ENCODE measurements at regions not wholly inside any gene's neighbourhood (a gene's known extent, or its start where the extent isn't known, plus 50 kb on each side); places are given as distances from the start of the nearest gene placed in this dataset.
A peak's percentile ranks its signal among the peaks of the same experiment; 100 is the strongest.
"Not testable (repeated sequence)": the region's sequence is repeated elsewhere in the genome, so short reads cannot be mapped to it uniquely, and the experiment has no call there.

DNA sequence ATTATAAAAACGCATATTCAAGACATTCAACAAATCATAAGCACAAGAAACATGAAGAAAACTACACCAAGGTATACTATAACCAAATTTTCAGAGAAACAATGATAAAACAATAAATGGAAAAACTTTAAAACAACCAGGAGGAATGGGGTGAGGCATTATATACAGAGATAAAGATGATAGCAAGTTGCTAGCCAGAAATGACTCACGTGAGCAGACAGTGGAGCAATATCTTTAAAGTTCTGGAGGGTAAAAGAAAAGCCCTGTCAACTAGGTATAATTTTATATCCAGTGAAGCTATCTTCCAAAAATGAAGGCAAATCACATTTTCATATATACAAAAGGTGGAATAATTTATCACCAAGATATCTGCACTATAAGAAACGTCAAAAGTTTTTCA is 97.8 kb upstream of the PCED1B start:
- TF ChIP-seq, protein P1, sequence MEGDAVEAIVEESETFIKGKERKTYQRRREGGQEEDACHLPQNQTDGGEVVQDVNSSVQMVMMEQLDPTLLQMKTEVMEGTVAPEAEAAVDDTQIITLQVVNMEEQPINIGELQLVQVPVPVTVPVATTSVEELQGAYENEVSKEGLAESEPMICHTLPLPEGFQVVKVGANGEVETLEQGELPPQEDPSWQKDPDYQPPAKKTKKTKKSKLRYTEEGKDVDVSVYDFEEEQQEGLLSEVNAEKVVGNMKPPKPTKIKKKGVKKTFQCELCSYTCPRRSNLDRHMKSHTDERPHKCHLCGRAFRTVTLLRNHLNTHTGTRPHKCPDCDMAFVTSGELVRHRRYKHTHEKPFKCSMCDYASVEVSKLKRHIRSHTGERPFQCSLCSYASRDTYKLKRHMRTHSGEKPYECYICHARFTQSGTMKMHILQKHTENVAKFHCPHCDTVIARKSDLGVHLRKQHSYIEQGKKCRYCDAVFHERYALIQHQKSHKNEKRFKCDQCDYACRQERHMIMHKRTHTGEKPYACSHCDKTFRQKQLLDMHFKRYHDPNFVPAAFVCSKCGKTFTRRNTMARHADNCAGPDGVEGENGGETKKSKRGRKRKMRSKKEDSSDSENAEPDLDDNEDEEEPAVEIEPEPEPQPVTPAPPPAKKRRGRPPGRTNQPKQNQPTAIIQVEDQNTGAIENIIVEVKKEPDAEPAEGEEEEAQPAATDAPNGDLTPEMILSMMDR (IDR thresholded peaks at IDR 0.05), result no peak
- intact Hi-C loops (cut with DNase I), result no loop called here
- no peak overlapping the region for H3K27ac ChIP-seq
- H3K4me1 ChIP-seq, result no peaks in the 10 kb centered on the region
- H3K27me3 ChIP-seq, result no peaks in the 10 kb centered on the region
- H3K36me3 ChIP-seq, result no peaks in the 10 kb centered on the region
- H3K9me3 ChIP-seq, result no peaks in the 10 kb centered on the region
- no peak for DNase-seq (ENCODE audit: low spot score in 2 of 2)
- no peak overlapping the region for H3K4me3 ChIP-seq

DNA sequence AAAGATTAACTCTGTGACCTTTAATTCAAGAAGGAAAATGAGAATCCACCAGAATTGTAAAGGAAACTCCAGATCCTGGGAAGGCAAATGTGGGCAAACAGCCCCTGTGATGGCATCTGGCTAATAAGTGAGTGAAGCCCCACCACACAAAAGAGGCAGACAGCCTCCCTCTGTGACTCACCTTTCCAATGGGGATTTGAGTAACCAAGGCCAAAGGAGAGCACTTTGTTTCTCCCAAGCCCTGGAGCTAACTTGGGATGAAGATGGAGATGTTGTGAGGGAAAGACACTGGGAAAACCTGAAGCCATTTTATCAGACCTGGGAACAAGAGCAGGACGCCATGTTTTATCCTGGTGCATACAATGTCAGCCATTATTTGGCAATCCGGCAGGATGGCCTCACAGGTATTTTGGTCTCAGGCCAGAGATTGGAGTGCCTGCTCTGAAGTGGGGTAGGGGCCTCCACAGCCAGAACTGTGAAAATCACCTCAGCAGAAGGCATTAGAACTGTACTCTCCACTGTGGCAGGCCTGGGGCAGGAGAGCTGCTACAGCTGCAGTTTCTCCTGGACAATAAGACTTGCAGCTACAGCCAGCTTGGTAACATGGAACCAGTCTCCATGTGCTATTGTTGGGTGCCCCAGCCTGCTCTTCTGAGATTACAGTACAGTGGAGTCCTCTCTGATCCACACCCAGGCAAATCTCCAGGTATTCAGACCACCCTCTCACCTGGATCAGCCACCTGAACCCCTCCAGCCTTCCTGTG is 96.6 kb upstream of the PCED1B start:
- intact Hi-C loops (cut with DNase I), result no loop called here
- H3K9me3 ChIP-seq, result no peaks in the 10 kb centered on the region
- no peak overlapping the region for H3K27ac ChIP-seq
- H3K36me3 ChIP-seq, result no peaks in the 10 kb centered on the region
- no peaks in the 10 kb centered on the region for H3K4me1 ChIP-seq
- no peak overlapping the region for H3K4me3 ChIP-seq
- no peak for DNase-seq (ENCODE audit: low spot score in 2 of 2)
- H3K27me3 ChIP-seq, result no peaks in the 10 kb centered on the region
- TF ChIP-seq, protein P1 (IDR thresholded peaks at IDR 0.05), result no peak

DNA sequence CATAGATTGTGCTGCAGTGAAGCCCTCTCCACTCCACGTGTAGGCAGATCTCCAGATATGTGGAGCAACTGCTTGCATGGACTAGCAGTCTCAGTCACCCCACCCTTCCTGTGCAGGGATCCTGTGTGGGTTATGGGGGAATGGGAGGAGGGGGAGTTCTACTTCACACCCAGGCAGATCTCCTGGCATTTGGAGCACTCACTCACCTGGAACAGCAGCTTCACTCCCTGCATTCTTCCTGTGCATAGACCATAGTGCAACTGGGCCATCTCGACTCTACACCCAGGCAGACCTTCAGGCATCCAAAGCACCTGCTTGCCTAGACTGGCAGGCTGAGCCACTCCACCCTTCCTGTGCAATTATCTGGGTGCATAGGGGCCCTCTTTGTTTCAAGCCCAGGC is 96.0 kb upstream of the PCED1B start:
- intact Hi-C loops (cut with DNase I), result no loop called here
- TF ChIP-seq, protein P1 (IDR thresholded peaks at IDR 0.05), result no peak
- H3K9me3 ChIP-seq, result no peaks in the 10 kb centered on the region
- H3K27me3 ChIP-seq, result no peaks in the 10 kb centered on the region
- no peak overlapping the region for H3K4me3 ChIP-seq
- no peak overlapping the region for H3K27ac ChIP-seq
- no peaks in the 10 kb centered on the region for H3K4me1 ChIP-seq
- no peak for DNase-seq (ENCODE audit: low spot score in 2 of 2)
- no peaks in the 10 kb centered on the region for H3K36me3 ChIP-seq

DNA sequence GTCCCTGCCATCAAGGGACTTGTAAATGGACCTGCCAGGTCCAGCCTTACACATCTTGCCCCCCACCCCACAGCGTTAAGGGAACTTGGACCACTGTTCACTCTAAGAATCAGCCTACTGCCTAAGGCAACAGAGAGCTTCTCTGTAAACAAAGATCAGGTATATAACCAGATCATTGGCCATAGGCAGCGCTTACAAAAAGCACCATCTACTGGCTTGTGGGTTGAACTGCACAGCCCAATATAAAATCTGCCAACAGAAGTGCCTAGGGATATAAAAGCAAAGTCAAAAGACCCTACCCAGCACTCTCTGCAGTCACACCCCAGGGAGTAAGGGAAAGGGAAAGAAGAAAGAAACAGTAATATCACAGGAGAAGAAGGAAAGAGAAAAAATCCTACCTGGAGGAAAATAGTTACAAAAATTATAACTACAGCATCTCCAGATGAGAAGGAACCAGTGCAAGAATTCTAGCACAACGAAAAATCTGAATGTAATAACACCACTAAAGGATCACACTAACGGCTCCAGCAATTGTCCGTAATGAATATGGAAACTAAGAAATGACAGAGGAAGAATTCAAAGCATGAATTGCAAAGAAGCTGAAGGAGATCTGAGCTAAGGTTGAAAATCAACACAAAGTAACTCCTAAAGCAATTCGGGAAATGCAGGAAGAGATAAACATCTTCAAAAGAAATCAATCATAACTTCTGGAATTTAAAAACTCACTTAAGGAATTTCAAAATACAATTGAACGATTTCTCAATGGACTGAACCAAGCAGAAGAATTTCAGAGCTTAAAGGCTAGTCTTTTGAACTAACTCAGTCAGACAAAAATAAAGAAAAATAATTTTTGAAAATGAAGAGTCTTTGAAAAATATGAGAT is 95.2 kb upstream of the PCED1B start:
- Histone ChIP-seq H3K9me3 (no peaks in the 10 kb centered on the region), H3K27ac (no peak overlapping the region), H3K36me3 (no peaks in the 10 kb centered on the region), H3K27me3 (no peaks in the 10 kb centered on the region), H3K4me3 (no peak overlapping the region), H3K4me1 (no peaks in the 10 kb centered on the region)
- TF ChIP-seq, protein P1 (IDR thresholded peaks at IDR 0.05), result peak; percentile 41 to 76 (median 71)
- DNase-seq (ENCODE audit: low spot score in 2 of 2), result peak in 1 of 2 donors; percentile 63
- intact Hi-C loops (cut with DNase I), result no loop called here

DNA sequence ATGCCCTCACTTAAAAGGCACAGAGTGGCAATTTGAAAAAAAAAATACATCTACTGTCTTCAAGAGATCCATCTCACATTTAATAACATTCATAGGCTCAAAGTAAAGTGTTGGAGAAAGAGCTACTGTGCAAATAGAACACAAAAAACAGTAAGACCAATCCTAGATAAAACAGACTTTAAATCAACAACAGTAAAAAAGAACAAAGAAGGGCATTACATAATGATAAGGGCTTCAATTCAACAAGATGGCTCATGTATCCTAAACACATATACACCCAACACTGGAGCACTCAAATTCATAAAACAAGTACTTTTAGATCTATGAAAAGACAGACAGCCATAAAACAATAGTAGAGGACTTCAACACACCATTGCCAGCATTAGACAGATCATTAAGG is 93.6 kb upstream of the PCED1B start:
- no peaks in the 10 kb centered on the region for H3K27me3 ChIP-seq
- DNase-seq (ENCODE audit: low spot score in 2 of 2), result no peak
- H3K9me3 ChIP-seq, result peaks cover 0 to 8% of the 10 kb centered on the region in 2 donors
- H3K27ac ChIP-seq, result no peak overlapping the region
- no peaks in the 10 kb centered on the region for H3K36me3 ChIP-seq
- TF ChIP-seq, protein P1 (IDR thresholded peaks at IDR 0.05), result no peak
- H3K4me3 ChIP-seq, result no peak overlapping the region
- intact Hi-C loops (cut with DNase I), result no loop called here
- H3K4me1 ChIP-seq, result no peaks in the 10 kb centered on the region

DNA sequence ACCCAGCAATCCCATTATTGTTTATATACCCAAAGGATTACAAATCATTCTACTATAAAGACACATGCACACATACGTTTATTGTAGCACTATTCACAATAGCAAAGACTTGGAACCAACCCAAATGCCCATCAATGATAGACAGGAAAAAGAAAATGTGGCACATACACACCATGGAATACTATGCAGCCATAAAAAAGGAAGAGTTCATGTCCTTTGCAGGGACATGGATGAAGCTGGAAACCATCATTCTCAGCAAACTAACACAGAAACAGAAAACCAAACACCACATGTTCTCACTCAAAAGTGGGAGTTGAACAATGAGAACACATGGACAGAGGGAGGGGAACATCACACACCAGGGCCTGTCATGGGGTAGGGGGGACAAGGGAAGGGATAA is 91.3 kb upstream of the PCED1B start:
- H3K4me1 ChIP-seq; H3K27ac ChIP-seq; H3K9me3 ChIP-seq; H3K4me3 ChIP-seq; DNase-seq (ENCODE audit: low spot score in 2 of 2); H3K27me3 ChIP-seq; H3K36me3 ChIP-seq; intact Hi-C loops (cut with DNase I): not testable (repeated sequence)

Data from ascending aorta (tissue), 2 donors.